Immature natural killer cell (primary cell): ENCODE measurements at regions not wholly inside any gene's neighbourhood (a gene's known extent, or its start where the extent isn't known, plus 50 kb on each side); places are given as distances from the start of the nearest gene placed in this dataset.
A peak's percentile ranks its signal among the peaks of the same experiment; 100 is the strongest.

Experiments
- DNase-seq, 3 donors: peaks; one replicate each; pipeline ENCODE4 v3.0.0; 2022; ENCODE audit warnings: mixed read lengths in 1 of 3
- H3K27ac Mint-ChIP-seq, 6 donors: one replicate each; pipeline ENCODE4 v1.8.0; 2020; ENCODE audit warnings: mixed read lengths in 6 of 6, mild to moderate bottlenecking in 5 of 6, inconsistent platforms in 4 of 6, moderate library complexity in 3 of 6
- H3K27me3 Mint-ChIP-seq, 3 donors: one replicate each; pipeline ENCODE4 v1.8.0; 2020 to 2021; ENCODE audit warnings: low read depth in 3 of 3, mild to moderate bottlenecking in 3 of 3, mixed read lengths in 3 of 3, moderate library complexity in 3 of 3, inconsistent platforms in 1 of 3
- H3K36me3 Mint-ChIP-seq, 3 donors: one replicate each; pipeline ENCODE4 v1.8.0; 2020; ENCODE audit warnings: mixed read lengths in 3 of 3, inconsistent platforms in 2 of 3, mild to moderate bottlenecking in 2 of 3
- H3K4me1 Mint-ChIP-seq, 2 donors: one replicate each; pipeline ENCODE4 v1.8.0; 2020; ENCODE audit warnings: inconsistent platforms in 2 of 2, mild to moderate bottlenecking in 2 of 2, mixed read lengths in 2 of 2, moderate library complexity in 1 of 2
- H3K4me3 Mint-ChIP-seq, 5 donors: one replicate each; pipeline ENCODE4 v1.8.0; 2020; ENCODE audit warnings: mild to moderate bottlenecking in 5 of 5, mixed read lengths in 5 of 5, inconsistent platforms in 3 of 5, moderate library complexity in 3 of 5
- H3K9me3 Mint-ChIP-seq, 6 donors: one replicate each; pipeline ENCODE4 v1.8.0; 2020; ENCODE audit warnings: mild to moderate bottlenecking in 6 of 6, mixed read lengths in 6 of 6, inconsistent platforms in 4 of 6, moderate library complexity in 3 of 6

DNA sequence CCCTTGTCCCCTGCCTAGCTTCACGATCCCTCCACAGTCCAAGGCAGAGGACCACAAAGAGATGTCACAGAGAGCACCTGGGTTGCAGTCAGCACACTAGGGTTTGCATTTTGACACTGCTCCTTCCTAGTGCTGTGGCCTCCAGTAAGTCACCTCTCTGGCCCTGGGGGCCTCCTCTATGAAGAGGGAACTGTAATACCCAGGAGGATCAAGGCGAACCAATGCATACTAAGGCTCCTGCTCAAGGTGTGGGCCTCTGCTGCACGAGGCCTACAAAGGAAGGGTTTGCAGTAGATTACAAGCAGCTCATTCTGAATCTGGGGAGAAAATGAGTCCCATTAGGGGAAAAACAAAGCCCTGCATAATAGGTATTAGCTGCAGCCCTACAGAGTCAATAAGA, 72.3 kb upstream of the FZD7 start:
- Mint-ChIP-seq H3K9me3 (no peaks in the 10 kb centered on the region), H3K36me3 (no peaks in the 10 kb centered on the region), H3K27ac (no peak overlapping the region), H3K4me1 (peaks cover 0 to 4% of the 10 kb centered on the region in 2 donors), H3K4me3 (no peak overlapping the region), H3K27me3 (peaks cover 0 to 8% (median 7%) of the 10 kb centered on the region in 3 donors)
- no peak for DNase-seq

DNA sequence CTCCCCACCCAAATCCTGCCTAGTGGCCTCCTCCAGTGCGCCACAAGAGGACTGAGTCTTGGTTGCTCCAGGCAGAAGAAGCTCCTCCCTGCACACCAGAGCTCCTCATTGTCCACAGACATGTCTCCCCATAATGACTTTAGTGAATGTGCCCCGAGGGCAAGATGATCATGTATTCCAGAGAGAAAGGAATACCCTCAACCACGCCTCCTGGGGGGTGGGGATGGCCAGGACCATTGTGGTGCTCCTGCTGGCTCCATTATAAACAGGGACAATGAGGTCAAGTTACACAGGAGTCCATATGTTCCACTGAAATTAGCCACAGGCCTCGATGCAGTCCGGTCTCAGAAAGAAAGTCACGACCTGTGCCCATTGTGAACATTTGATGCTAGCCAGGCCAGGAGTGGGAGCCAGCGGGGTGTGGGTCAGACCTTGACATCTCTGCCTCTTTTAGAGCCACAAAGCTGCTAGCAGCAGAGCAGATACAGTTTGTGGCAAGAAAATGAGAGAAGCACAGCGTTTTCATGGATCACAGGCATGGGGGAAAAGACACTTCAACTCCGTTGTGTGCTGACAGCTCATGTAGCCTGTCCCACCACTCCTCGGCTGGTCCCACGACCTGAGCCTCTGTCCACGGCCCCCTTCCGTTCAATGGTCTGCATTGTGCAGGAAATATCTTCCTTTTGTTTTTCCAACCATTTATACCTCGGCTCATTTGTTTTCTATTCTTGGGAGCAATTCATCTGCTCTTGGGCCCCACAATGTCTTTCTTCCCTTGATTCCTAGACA, 70.7 kb upstream of the FZD7 start:
- H3K4me3 Mint-ChIP-seq, result no peak overlapping the region
- no peak for DNase-seq
- H3K27me3 Mint-ChIP-seq, result peaks cover 0 to 5% (median 4%) of the 10 kb centered on the region in 3 donors
- no peak overlapping the region for H3K27ac Mint-ChIP-seq
- peaks cover 0 to 4% of the 10 kb centered on the region in 2 donors for H3K4me1 Mint-ChIP-seq
- H3K9me3 Mint-ChIP-seq, result no peaks in the 10 kb centered on the region
- H3K36me3 Mint-ChIP-seq, result no peaks in the 10 kb centered on the region

DNA sequence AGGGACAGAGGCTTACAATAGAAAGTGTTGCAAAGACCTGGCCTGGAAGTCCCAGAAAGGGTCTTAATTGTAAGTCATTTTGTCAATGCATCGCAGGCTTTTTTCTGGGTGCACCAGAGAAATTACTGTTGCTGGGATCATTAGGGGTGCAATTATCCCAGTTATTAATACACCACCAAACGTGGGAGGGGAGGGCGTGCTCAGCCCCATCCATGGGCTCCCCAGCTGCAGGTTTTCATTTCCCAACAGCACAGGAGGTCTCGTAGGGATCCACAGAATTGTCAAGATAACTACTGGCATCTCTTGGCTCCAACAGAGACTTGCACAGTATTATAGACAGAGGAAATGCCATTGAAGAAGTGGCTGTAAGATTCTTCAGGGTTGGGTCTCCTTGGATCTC, 69.6 kb upstream of the FZD7 start:
- H3K9me3 Mint-ChIP-seq, result no peaks in the 10 kb centered on the region

DNA sequence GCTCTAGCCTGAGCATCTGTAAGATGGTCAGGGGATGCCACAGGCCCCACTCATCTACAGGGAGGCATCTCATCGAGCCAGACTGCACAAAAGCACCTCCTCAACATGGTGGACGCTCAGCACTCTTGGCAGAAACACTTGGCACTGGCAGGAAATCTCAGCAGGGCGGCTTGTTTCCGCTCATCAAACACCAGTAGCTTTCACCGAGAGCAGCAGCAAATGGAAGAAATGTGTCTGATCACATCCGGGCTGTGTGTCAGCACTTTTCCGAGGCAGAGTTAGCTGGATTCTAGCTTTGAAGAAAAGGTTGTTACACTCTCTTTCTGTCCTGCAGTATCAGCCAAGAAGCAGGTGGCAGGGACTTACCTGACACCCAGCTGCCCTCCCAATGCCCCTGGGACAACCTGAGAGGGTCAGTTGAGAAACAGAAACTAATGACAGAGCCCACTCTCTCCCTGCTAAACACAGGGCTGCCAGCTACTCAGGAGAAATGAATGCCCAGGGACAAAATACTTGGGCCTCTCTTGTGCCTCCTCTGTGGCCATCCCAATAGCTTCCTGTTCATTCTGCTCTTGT, 68.9 kb upstream of the FZD7 start:
- Mint-ChIP-seq H3K4me1 (peaks cover 0 to 4% of the 10 kb centered on the region in 2 donors), H3K27me3 (peaks cover 0 to 5% (median 4%) of the 10 kb centered on the region in 3 donors), H3K4me3 (peak overlapping the region in 4 of 5 donors; percentile 18 to 38 (median 32)), H3K9me3 (no peaks in the 10 kb centered on the region), H3K36me3 (no peaks in the 10 kb centered on the region), H3K27ac (peak overlapping the region in 2 of 6 donors; percentile 11 to 30)
- DNase-seq, result peak; percentile 2 to 24 (median 7)

More for the DNA sequence above, 69.6 kb upstream of the FZD7 start:
- Mint-ChIP-seq H3K4me3 (no peak overlapping the region), H3K36me3 (no peaks in the 10 kb centered on the region), H3K4me1 (peaks cover 0 to 4% of the 10 kb centered on the region in 2 donors), H3K27ac (no peak overlapping the region), H3K27me3 (peaks cover 0 to 5% (median 4%) of the 10 kb centered on the region in 3 donors)
- no peak for DNase-seq

DNA sequence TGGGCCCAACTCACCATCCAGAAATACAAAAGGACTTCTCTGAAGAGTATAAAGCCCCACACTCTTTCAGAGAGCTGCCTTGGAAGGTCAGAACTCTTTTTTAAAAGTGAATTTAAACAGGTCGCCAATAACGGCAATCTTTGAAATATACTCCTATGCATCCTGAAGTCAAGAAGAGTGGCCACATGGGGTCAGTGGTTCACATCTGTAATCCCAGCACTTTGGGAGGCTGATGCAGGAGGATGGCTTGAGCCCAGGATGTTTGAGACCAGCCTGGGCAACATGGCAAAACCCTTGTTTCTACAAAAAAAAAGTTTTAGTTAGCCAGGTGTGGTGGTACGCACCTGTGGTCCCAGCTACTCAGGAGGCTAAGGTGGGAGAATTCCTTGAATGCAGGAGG, 68.1 kb upstream of the FZD7 start:
- DNase-seq, result no peak
- H3K4me3 Mint-ChIP-seq, result no peak overlapping the region
- H3K4me1 Mint-ChIP-seq, result peaks cover 0 to 4% of the 10 kb centered on the region in 2 donors
- peaks cover 0 to 8% (median 5%) of the 10 kb centered on the region in 3 donors for H3K27me3 Mint-ChIP-seq
- no peaks in the 10 kb centered on the region for H3K36me3 Mint-ChIP-seq
- no peak overlapping the region for H3K27ac Mint-ChIP-seq
- H3K9me3 Mint-ChIP-seq, result no peaks in the 10 kb centered on the region

DNA sequence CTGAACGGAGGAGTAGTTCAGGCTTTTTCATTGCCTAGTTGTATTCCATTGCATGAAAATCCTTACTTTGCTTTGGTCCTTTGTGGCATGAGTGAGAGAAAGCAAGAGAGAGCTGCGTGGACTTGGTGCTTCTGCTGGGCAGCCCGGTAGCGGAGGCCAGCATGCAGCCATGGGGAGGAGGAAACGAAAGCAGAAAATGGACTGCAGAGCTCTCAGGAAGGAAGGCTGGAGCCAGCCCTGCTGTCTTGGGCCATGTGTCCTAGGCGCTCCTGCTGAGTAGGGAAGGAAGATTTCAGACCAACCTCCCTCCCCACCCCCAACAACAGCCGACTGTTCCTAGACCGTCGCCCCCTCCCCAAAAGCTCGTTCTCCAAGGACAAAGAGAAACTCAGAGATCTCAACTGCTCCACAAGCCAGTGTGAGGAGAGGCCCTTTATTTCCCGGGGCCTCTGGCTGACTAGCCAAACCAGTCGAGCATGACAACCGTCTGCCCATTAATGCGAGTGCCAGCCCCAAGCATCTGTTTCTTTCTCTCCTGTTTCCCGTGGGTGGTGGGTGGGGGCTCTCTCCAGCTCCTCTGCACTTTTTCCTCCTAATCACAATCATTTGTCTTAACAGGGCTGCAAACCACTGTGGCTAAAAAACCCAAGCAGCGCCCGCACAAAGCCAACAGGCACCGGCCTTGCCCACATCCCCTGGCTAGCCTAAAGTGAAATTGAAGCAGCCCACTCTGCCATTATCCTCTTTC, 66.8 kb upstream of the FZD7 start:
- Mint-ChIP-seq H3K4me3 (peak overlapping the region in 2 of 5 donors; percentile 20 to 52), H3K27ac (no peak overlapping the region), H3K9me3 (no peaks in the 10 kb centered on the region), H3K27me3 (peaks cover 0 to 7% (median 2%) of the 10 kb centered on the region in 3 donors), H3K4me1 (peaks cover 0 to 4% of the 10 kb centered on the region in 2 donors), H3K36me3 (no peaks in the 10 kb centered on the region)
- no peak for DNase-seq

DNA sequence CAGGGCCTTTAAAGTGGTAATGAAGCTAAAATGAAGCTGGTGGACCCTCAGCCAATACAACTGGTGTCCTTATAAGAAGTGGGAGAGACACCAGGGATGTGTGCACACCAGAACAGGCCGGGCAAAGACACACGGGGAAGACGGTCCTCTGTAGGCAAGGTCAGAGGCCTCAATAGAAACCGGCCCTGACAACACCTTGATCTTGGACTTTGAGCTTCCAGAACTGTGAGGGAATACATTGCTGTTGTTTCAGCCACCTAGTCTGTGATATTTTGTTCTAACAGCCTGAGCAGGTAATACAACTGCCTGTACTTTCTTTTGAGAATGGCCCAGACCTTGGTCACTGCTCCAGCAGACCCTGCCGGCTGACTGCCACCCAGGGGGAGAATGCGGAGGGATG, 65.6 kb upstream of the FZD7 start:
- Mint-ChIP-seq H3K4me3 (no peak overlapping the region), H3K4me1 (peaks cover 0 to 4% of the 10 kb centered on the region in 2 donors), H3K27me3 (peaks cover 0 to 7% (median 2%) of the 10 kb centered on the region in 3 donors), H3K9me3 (no peaks in the 10 kb centered on the region), H3K27ac (no peak overlapping the region), H3K36me3 (no peaks in the 10 kb centered on the region)
- DNase-seq, result no peak

DNA sequence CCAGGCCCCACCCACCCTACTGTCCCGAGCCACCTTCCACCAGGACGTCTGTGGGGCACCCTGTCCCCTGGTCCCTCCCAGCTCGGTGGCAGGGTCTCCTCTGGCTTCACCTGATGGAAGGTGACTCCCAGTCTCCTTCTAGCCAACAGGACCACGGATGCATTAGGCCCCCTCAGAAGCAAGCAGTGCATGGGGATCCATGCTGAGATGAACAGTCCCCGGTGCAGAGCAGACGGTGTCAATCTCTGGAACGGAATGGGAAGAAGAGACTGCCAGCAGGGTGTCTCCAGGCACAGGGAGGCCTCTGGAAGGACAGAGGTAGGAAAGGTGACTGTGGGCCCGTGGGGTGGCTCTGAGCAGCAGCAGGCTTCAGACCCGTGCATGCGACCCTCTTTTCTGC, 65.2 kb upstream of the FZD7 start:
- H3K27ac Mint-ChIP-seq, result no peak overlapping the region
- no peaks in the 10 kb centered on the region for H3K36me3 Mint-ChIP-seq
- peaks cover 0 to 4% of the 10 kb centered on the region in 2 donors for H3K4me1 Mint-ChIP-seq
- DNase-seq, result no peak
- H3K4me3 Mint-ChIP-seq, result no peak overlapping the region
- peaks cover 0 to 7% (median 2%) of the 10 kb centered on the region in 3 donors for H3K27me3 Mint-ChIP-seq
- H3K9me3 Mint-ChIP-seq, result no peaks in the 10 kb centered on the region

DNA sequence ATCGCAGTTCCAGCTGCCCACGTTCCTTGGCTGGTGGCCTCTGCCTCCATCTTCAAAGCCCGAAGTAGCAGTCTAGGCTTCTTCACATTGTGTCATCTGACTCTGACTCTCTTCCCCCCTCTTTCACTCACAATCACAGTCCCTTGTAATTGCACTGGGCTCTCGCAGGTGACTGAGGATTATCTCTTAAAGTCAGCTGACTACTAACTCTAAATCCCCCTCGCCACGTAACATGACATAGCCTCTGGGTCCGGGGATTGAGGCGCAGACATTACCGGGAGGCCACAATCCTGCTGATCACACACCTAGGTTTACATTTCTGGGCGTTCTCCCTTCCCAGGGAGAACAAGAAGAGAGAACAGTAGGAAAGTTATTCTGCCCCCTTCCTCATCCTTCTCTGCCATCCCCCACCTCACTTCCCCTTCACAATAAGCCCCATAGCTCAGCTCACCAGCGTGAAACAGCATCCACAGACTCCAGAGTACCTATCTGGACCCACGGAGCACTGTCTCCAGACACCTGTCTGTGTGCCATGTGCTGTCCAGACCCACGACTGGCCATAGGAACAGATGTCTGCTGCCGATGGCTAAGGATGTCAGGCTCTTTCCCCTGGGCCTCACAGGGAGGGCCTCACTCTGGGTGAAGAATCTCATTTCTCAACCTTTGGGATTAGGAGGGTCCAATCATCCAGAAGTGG, 64.3 kb upstream of the FZD7 start:
- no peak overlapping the region for H3K4me3 Mint-ChIP-seq
- peaks cover 0 to 2% of the 10 kb centered on the region in 2 donors for H3K4me1 Mint-ChIP-seq
- H3K27ac Mint-ChIP-seq, result no peak overlapping the region
- H3K9me3 Mint-ChIP-seq, result no peaks in the 10 kb centered on the region
- DNase-seq, result no peak
- no peaks in the 10 kb centered on the region for H3K36me3 Mint-ChIP-seq
- H3K27me3 Mint-ChIP-seq, result peaks cover 0 to 7% (median 0%) of the 10 kb centered on the region in 3 donors

DNA sequence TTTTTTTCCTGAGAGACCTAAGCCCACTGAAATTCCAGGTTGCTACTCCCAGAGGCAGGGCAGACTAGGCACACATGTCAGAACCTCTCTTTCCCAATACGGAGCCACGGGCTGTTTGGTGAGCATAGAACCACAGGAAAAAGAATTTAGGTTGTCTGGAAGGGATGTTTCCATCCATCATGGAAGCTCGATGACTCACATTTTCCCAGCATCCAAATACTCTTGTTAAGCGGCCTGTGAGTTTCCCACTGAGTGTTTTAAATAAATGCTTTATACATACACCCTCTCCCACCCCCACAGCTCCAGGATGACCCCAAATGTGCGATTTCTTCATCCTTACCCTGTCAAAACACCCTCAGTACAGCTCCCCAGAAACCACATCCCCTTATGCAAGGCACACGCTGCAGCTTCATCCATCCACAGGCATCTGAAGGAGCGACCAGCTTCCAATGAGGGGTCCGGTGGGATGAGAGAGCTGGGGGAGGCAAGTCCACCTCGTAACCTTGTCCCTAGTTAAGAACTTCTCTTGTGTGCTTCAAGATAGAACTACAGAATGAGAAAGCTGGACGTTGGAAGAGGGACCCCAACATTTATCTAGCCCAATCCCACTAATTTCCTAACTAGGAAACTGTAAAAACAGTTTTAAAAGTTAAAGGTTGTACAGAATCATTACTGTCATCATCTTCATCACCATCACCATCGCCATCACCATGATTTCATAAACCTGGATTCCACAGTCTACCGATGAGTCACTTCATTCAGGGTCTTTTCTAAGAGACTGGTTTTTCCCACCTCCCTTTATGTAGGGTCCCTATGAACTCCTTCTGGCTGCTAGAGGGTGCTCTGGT, 63.5 kb upstream of the FZD7 start:
- H3K36me3 Mint-ChIP-seq, result no peaks in the 10 kb centered on the region
- no peaks in the 10 kb centered on the region for H3K4me1 Mint-ChIP-seq
- H3K4me3 Mint-ChIP-seq, result no peak overlapping the region
- H3K27me3 Mint-ChIP-seq, result peaks cover 0 to 11% (median 0%) of the 10 kb centered on the region in 3 donors
- H3K9me3 Mint-ChIP-seq, result no peaks in the 10 kb centered on the region
- no peak for DNase-seq
- no peak overlapping the region for H3K27ac Mint-ChIP-seq

DNA sequence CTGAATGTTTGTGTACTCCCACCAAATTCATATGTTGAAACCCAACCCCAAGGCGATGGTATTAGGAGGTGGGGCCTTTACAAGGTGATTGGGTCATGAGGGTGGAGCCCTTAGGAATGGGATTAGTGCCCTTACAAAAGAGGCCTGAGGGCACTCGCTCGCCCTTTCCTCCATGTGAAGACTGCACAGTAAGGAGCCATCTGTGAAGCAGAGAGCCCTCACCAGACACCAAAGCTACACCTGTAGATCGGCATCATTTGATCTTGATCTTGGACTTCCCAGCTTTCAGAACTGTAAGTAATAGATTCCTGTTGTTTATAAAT, 62.9 kb upstream of the FZD7 start:
- H3K36me3 Mint-ChIP-seq, result no peaks in the 10 kb centered on the region
- H3K27me3 Mint-ChIP-seq, result peaks cover 0 to 12% (median 0%) of the 10 kb centered on the region in 3 donors
- H3K27ac Mint-ChIP-seq, result no peak overlapping the region

DNA sequence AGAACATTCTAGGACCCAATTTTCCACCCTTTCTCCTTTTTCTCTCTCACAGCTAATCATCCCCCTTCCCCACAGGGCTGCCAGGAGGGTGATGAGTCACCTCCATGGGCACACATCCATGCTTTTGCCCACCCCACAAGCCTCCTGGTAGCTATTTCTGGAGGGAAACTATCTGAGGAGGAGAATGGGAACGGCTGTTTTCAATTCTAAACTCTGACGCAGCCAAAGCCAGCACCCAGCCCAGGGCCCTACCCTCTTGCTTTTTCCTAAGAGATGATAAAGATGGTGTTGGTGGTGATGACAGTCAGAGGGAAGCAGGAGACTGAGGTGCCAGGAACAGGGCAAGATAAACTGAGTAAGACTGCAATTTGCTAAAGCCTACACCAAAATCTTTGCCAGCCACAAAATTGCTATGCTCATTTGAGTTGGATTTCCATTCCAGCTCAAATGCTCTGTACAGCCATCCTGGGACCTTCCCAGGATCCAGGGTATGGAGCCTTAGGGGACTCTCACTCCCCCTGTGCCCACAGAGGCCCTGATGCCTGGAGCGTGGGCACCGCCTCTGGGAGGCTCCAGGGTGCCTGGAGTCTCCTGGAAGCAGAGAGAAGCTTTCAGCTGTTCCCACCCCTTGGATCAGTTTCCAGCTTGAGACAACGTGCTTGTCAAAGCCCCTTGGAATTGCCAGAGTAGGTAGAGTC, 62.0 kb upstream of the FZD7 start:
- no peak overlapping the region for H3K4me3 Mint-ChIP-seq
- no peaks in the 10 kb centered on the region for H3K9me3 Mint-ChIP-seq
- H3K27me3 Mint-ChIP-seq, result peaks cover 0 to 18% (median 0%) of the 10 kb centered on the region in 3 donors
- H3K27ac Mint-ChIP-seq, result no peak overlapping the region
- no peak for DNase-seq
- H3K36me3 Mint-ChIP-seq, result no peaks in the 10 kb centered on the region
- no peaks in the 10 kb centered on the region for H3K4me1 Mint-ChIP-seq

More for the DNA sequence above, 62.9 kb upstream of the FZD7 start:
- H3K4me1 Mint-ChIP-seq, result no peaks in the 10 kb centered on the region
- no peak for DNase-seq
- H3K4me3 Mint-ChIP-seq, result no peak overlapping the region
- H3K9me3 Mint-ChIP-seq, result no peaks in the 10 kb centered on the region
